ENCODE measurements at regions not wholly inside any gene's neighbourhood (a gene's known extent, or its start where the extent isn't known, plus 50 kb on each side); places are given as distances from the start of the nearest gene placed in this dataset.

DNA sequence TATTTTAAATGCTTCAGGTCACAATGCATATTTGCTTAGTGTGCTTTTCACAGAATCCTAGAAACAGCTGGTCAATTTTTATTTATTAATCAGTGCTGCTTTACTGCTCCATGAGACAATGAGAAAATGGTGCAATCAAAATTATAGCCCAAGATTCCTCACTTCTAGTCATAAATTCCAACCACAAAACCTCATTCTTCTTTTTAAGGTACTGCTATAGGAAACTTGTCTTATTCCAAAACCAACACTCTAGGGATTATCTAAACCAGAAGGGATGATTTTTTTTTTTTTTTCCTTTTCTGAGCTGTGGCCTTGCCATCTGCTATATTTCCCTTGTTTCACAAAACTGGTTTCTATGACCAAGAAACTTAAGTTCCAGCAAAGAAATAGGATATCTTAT, 64.0 kb upstream of the SEMA3A start:
- no peaks in the 10 kb centered on the region for H3K4me1 ChIP-seq (replicated peaks in 1 of 2)
- intact Hi-C loops (cut with DNase I) = no loop called here
- TF ChIP-seq POLR2A (IDR thresholded peaks at IDR 0.05) = no peak
- TF ChIP-seq, protein P1, sequence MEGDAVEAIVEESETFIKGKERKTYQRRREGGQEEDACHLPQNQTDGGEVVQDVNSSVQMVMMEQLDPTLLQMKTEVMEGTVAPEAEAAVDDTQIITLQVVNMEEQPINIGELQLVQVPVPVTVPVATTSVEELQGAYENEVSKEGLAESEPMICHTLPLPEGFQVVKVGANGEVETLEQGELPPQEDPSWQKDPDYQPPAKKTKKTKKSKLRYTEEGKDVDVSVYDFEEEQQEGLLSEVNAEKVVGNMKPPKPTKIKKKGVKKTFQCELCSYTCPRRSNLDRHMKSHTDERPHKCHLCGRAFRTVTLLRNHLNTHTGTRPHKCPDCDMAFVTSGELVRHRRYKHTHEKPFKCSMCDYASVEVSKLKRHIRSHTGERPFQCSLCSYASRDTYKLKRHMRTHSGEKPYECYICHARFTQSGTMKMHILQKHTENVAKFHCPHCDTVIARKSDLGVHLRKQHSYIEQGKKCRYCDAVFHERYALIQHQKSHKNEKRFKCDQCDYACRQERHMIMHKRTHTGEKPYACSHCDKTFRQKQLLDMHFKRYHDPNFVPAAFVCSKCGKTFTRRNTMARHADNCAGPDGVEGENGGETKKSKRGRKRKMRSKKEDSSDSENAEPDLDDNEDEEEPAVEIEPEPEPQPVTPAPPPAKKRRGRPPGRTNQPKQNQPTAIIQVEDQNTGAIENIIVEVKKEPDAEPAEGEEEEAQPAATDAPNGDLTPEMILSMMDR (IDR thresholded peaks at IDR 0.05) = no peak
- H3K27me3 ChIP-seq = no peaks in the 10 kb centered on the region
- H3K36me3 ChIP-seq (replicated peaks in 1 of 2) = no peaks in the 10 kb centered on the region
- no peaks in the 10 kb centered on the region for H3K9me3 ChIP-seq (replicated peaks in 1 of 3)
- H3K27ac ChIP-seq = no peak overlapping the region
- no peak overlapping the region for H3K4me3 ChIP-seq
- no peak for DNase-seq

DNA sequence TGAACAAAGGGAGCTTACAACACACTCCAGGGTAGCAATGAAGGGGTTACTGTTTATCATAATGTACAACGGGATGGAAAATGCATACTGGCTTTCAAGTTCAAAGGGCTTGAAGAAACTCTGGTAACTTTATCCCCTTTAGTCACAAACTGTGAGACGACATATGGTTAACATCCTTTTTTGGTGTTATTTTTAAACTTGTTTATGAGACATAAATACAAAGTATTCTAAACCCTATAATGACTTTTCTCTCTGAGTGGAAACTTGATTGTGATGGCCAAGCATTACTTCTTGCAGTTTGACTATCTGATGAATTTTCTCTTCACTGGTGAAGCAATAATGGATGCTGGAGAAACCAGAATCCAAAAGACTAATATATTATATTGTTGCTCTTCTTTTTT, 62.0 kb upstream of the SEMA3A start:
- 29 to 41% (median 34%) methylated on average over 2 of the region's 2 CpGs for WGBS, 4 donors
- intact Hi-C loops (cut with DNase I) = no loop called here
- TF ChIP-seq, protein P1 (IDR thresholded peaks at IDR 0.05) = no peak
- TF ChIP-seq POLR2A (IDR thresholded peaks at IDR 0.05) = no peak
- Histone ChIP-seq H3K27me3 (no peaks in the 10 kb centered on the region), H3K4me1 (replicated peaks in 1 of 2) (no peaks in the 10 kb centered on the region), H3K4me3 (no peak overlapping the region), H3K9me3 (replicated peaks in 1 of 3) (no peaks in the 10 kb centered on the region), H3K27ac (no peak overlapping the region), H3K36me3 (replicated peaks in 1 of 2) (no peaks in the 10 kb centered on the region)
- DNase-seq = no peak

DNA sequence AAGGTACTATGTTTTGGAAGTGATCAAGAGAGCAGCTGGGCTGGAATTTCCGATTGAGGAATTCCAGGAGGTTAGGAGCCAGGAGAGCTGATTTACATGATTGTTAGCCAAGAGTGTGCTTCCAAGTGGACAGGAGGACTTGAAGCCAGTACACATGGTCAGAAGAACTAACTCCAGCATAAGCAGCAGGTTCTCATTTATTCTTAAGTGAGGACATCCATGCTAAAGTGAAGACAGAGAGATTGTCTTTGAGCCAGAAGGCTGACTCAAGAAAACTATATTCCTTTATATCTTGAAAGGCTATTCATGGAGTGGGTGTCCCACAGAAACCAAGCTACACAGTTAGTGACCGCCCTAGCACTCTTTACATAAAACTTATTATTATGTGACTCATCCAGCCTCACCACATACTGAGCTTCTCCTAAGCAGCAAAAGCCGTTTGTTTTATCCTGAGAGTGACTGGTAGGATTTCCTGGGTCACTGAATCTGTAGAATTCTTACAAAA, 56.7 kb upstream of the SEMA3A start:
- 74 to 81% (median 78%) methylated on average over 3 of the region's 3 CpGs for WGBS, 4 donors
- H3K4me1 ChIP-seq (replicated peaks in 1 of 2) = no peaks in the 10 kb centered on the region
- TF ChIP-seq, protein P1 (IDR thresholded peaks at IDR 0.05) = no peak
- no peak for TF ChIP-seq POLR2A (IDR thresholded peaks at IDR 0.05)
- DNase-seq = no peak
- H3K9me3 ChIP-seq (replicated peaks in 1 of 3) = no peaks in the 10 kb centered on the region
- no peaks in the 10 kb centered on the region for H3K27me3 ChIP-seq
- H3K36me3 ChIP-seq (replicated peaks in 1 of 2) = no peaks in the 10 kb centered on the region
- H3K4me3 ChIP-seq = no peak overlapping the region
- H3K27ac ChIP-seq = no peak overlapping the region
- intact Hi-C loops (cut with DNase I) = no loop called here

DNA sequence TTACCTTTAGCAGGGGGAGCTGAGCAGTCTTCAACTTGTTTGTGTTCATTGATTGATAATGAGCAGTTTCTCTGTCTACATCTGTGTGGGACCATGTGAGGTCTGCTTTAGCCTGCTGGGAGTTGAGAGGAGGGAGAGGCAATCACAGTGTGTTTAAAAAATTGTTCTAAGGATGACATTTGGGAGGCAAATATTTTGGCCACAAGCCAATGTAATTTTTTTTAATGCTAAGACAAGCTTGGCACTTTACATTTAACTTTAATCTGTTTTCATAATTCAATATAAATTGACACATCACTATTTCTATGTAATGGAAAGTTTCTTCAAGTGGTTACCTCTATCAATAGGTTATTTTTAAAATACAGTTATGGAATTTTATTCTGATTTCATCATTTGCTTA, 55.9 kb upstream of the SEMA3A start:
- H3K36me3 ChIP-seq (replicated peaks in 1 of 2) = no peaks in the 10 kb centered on the region
- no peak for DNase-seq
- intact Hi-C loops (cut with DNase I) = no loop called here
- H3K27me3 ChIP-seq = no peaks in the 10 kb centered on the region
- H3K4me3 ChIP-seq = no peak overlapping the region
- H3K27ac ChIP-seq = no peak overlapping the region
- TF ChIP-seq, protein P1 (IDR thresholded peaks at IDR 0.05) = no peak
- TF ChIP-seq POLR2A (IDR thresholded peaks at IDR 0.05) = no peak
- H3K4me1 ChIP-seq (replicated peaks in 1 of 2) = no peaks in the 10 kb centered on the region
- H3K9me3 ChIP-seq (replicated peaks in 1 of 3) = no peaks in the 10 kb centered on the region
